GM21717 (cell line): ENCODE measurements at regions not wholly inside any gene's neighbourhood (a gene's known extent, or its start where the extent isn't known, plus 50 kb on each side); places are given as distances from the start of the nearest gene placed in this dataset.

ENCODE experiments used
- ATAC-seq: cut with Tn5 transposase; IDR thresholded peaks from one replicate; pipeline ENCODE4 v1.9.1; 2021; ENCODE audit warnings: mild to moderate bottlenecking, moderate library complexity; ENCODE audit not compliant: unreplicated experiment

GRCh38 chr2:51243892-51244535, 212.1 kb upstream of the NRXN1 start:
- no peak for ATAC-seq

GRCh38 chr2:51237626-51238271, 205.8 kb upstream of the NRXN1 start:
- ATAC-seq = no peak

GRCh38 chr2:51232027-51232426, 200.1 kb upstream of the NRXN1 start:
- no peak for ATAC-seq

- ATAC-seq = no peak
These were observed 199.1 kb upstream of the NRXN1 start for GRCh38 chr2:51231071-51231470.

- no peak for ATAC-seq
These were observed 193.4 kb upstream of the NRXN1 start for GRCh38 chr2:51225377-51225776.

GRCh38 chr2:51224790-51225189, 192.9 kb upstream of the NRXN1 start:
- ATAC-seq = no peak

GRCh38 chr2:51222106-51222505, 190.2 kb upstream of the NRXN1 start:
- no peak for ATAC-seq

- ATAC-seq = no peak
These were observed 188.7 kb upstream of the NRXN1 start for GRCh38 chr2:51220606-51221005.

- no peak for ATAC-seq
These were observed 188.1 kb upstream of the NRXN1 start for GRCh38 chr2:51220080-51220479.

GRCh38 chr2:51219468-51219867, 187.5 kb upstream of the NRXN1 start:
- no peak for ATAC-seq

- ATAC-seq = no peak
These were observed 186.1 kb upstream of the NRXN1 start for GRCh38 chr2:51218047-51218446.

- ATAC-seq = no peak
These were observed 181.9 kb upstream of the NRXN1 start for GRCh38 chr2:51213826-51214225.

- ATAC-seq = peak; percentile 79
These were observed 180.4 kb upstream of the NRXN1 start for GRCh38 chr2:51212374-51212773.

- no peak for ATAC-seq
These were observed 176.6 kb upstream of the NRXN1 start for GRCh38 chr2:51208521-51208920.

GRCh38 chr2:51201295-51201694, 169.4 kb upstream of the NRXN1 start:
- ATAC-seq = no peak

- no peak for ATAC-seq
These were observed 162.7 kb upstream of the NRXN1 start for GRCh38 chr2:51194656-51195055.

- ATAC-seq = no peak
These were observed 138.3 kb upstream of the NRXN1 start for GRCh38 chr2:51170273-51170672.

- ATAC-seq = no peak
These were observed 133.8 kb upstream of the NRXN1 start for GRCh38 chr2:51165534-51166260.

- no peak for ATAC-seq
These were observed 126.3 kb upstream of the NRXN1 start for GRCh38 chr2:51158251-51158650.

- no peak for ATAC-seq
These were observed 121.3 kb upstream of the NRXN1 start for GRCh38 chr2:51153236-51153635.

- no peak for ATAC-seq
These were observed 119.7 kb upstream of the NRXN1 start for GRCh38 chr2:51151490-51152140.

GRCh38 chr2:51149725-51150124, 117.8 kb upstream of the NRXN1 start:
- ATAC-seq = no peak
